ENCODE measurements at regions not wholly inside any gene's neighbourhood (a gene's known extent, or its start where the extent isn't known, plus 50 kb on each side); places are given as distances from the start of the nearest gene placed in this dataset.

GRCh38 chr3:152658977-152659720 lies 175.8 kb upstream of the P2RY1 start:
- H3K27ac Mint-ChIP-seq = no peak overlapping the region
- H3K4me3 Mint-ChIP-seq = no peak overlapping the region
- no peaks in the 10 kb centered on the region for H3K36me3 ChIP-seq (ENCODE audit: insufficient read depth, low read length)
- no peak for TF ChIP-seq CTCF (IDR thresholded peaks at IDR 0.05)
- peaks cover 5% of the 10 kb centered on the region for H3K4me1 Mint-ChIP-seq (ENCODE audit: low read depth)
- peaks cover 7% of the 10 kb centered on the region for H3K9me3 Mint-ChIP-seq
- intact Hi-C loops (cut with DNase I, micrococcal nuclease) = no loop called here
- H3K27me3 ChIP-seq (ENCODE audit: control insufficient read depth in 1 of 2, insufficient read depth in 2 of 2, low read length in 2 of 2) = peaks cover 0 to 6% of the 10 kb centered on the region in 2 experiments
- ChIA-PET POLR2A (no interaction called here), CTCF (no interaction called here)
- ATAC-seq (ENCODE audit: poor library complexity) (no peak), DNase-seq (no peak)
- peaks cover 12% of the 10 kb centered on the region for H3K27me3 Mint-ChIP-seq
- H3K4me3 ChIP-seq (ENCODE audit: low read length) = no peak overlapping the region
- no peaks in the 10 kb centered on the region for H3K9me3 ChIP-seq (ENCODE audit: control insufficient read depth in 1 of 2, insufficient read depth in 1 of 2, low read length in 2 of 2)
- no peak overlapping the region for H3K27ac ChIP-seq (ENCODE audit: low read depth in 1 of 2, low read length in 2 of 2)
- no peaks in the 10 kb centered on the region for H3K4me1 ChIP-seq (ENCODE audit: insufficient read depth, low read length)
- no peaks in the 10 kb centered on the region for H3K36me3 Mint-ChIP-seq (ENCODE audit: low read depth)

GRCh38 chr3:152662157-152662556 lies 172.8 kb upstream of the P2RY1 start:
- no peak for ATAC-seq (ENCODE audit: poor library complexity)
- Histone ChIP-seq H3K27me3 (ENCODE audit: control insufficient read depth in 1 of 2, insufficient read depth in 2 of 2, low read length in 2 of 2) (no peaks in the 10 kb centered on the region), H3K9me3 (ENCODE audit: control insufficient read depth in 1 of 2, insufficient read depth in 1 of 2, low read length in 2 of 2) (no peaks in the 10 kb centered on the region), H3K36me3 (ENCODE audit: insufficient read depth, low read length) (no peaks in the 10 kb centered on the region), H3K4me1 (ENCODE audit: insufficient read depth, low read length) (no peaks in the 10 kb centered on the region), H3K27ac (ENCODE audit: low read depth in 1 of 2, low read length in 2 of 2) (no peak overlapping the region), H3K4me3 (ENCODE audit: low read length) (no peak overlapping the region)
- no peak overlapping the region for H3K4me3 Mint-ChIP-seq
- H3K4me1 Mint-ChIP-seq (ENCODE audit: low read depth) = peaks cover 13% of the 10 kb centered on the region
- peaks cover 4% of the 10 kb centered on the region for H3K27me3 Mint-ChIP-seq
- DNase-seq = no peak
- H3K9me3 Mint-ChIP-seq = peaks cover 7% of the 10 kb centered on the region
- ChIA-PET POLR2A (no interaction called here), CTCF (no interaction called here)
- H3K27ac Mint-ChIP-seq = no peak overlapping the region
- no peaks in the 10 kb centered on the region for H3K36me3 Mint-ChIP-seq (ENCODE audit: low read depth)
- TF ChIP-seq CTCF (IDR thresholded peaks at IDR 0.05) = no peak
- intact Hi-C loops (cut with DNase I, micrococcal nuclease) = no loop called here

GRCh38 chr3:152664766-152665165 lies 170.2 kb upstream of the P2RY1 start:
- H3K36me3 Mint-ChIP-seq (ENCODE audit: low read depth) = no peaks in the 10 kb centered on the region
- no peak for DNase-seq

More at GRCh38 chr3:152664766-152665165, 170.2 kb upstream of the P2RY1 start:
- H3K4me1 Mint-ChIP-seq (ENCODE audit: low read depth) = peaks cover 13% of the 10 kb centered on the region
- no peaks in the 10 kb centered on the region for H3K9me3 ChIP-seq (ENCODE audit: control insufficient read depth in 1 of 2, insufficient read depth in 1 of 2, low read length in 2 of 2)
- H3K4me3 ChIP-seq (ENCODE audit: low read length) = no peak overlapping the region
- TF ChIP-seq CTCF (IDR thresholded peaks at IDR 0.05) = no peak
- no peak for ATAC-seq (ENCODE audit: poor library complexity)
- H3K27ac Mint-ChIP-seq = no peak overlapping the region
- no peak overlapping the region for H3K4me3 Mint-ChIP-seq
- no peaks in the 10 kb centered on the region for H3K27me3 Mint-ChIP-seq
- no peak overlapping the region for H3K27ac ChIP-seq (ENCODE audit: low read depth in 1 of 2, low read length in 2 of 2)
- H3K4me1 ChIP-seq (ENCODE audit: insufficient read depth, low read length) = no peaks in the 10 kb centered on the region
- ChIA-PET POLR2A (no interaction called here), CTCF (no interaction called here)
- H3K36me3 ChIP-seq (ENCODE audit: insufficient read depth, low read length) = no peaks in the 10 kb centered on the region
- H3K27me3 ChIP-seq (ENCODE audit: control insufficient read depth in 1 of 2, insufficient read depth in 2 of 2, low read length in 2 of 2) = no peaks in the 10 kb centered on the region
- intact Hi-C loops (cut with DNase I, micrococcal nuclease) = no loop called here
- H3K9me3 Mint-ChIP-seq = peaks cover 7% of the 10 kb centered on the region

Data from CD4-positive, alpha-beta T cell (primary cell).